GM20000 (cell line): ENCODE measurements at regions not wholly inside any gene's neighbourhood (a gene's known extent, or its start where the extent isn't known, plus 50 kb on each side); places are given as distances from the start of the nearest gene placed in this dataset.

Experiments used
- DNase-seq: peaks from one replicate; pipeline ENCODE4 v3.0.0; 2012; ENCODE audit warnings: low spot score
- CTCF ChIP-seq: IDR thresholded peaks from 2 replicates; pipeline ENCODE4 v1.5.1; 2012; ENCODE audit warnings: mild to moderate bottlenecking, control low read depth; ENCODE audit errors: extremely low read depth, missing control alignments

GRCh38 chr19:28516415-28516872, 696.5 kb downstream of the UQCRFS1 start:
- no peak for DNase-seq
- TF ChIP-seq CTCF, result no peak

- no peak for DNase-seq
- no peak for TF ChIP-seq CTCF
Observed at GRCh38 chr19:28514166-28514565, 698.8 kb downstream of the UQCRFS1 start.

DNA sequence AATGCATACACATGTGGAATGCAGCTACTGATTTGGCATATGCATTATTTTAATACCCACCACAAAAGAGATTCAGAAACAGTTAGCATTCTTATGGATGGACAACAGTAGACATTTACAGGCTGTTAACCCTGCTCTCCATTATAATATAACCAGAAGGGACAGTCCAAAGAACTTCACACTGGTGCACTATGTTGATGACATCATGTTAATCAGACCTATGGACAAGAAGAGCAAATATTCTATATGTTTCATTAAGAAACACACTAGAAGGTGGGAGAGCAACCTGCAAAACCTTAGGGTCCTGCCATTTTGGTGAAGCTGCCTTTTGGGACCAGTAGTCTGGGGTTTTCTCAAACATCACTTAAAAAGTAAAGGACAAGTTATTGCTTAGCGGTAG, 701.3 kb downstream of the UQCRFS1 start:
- no peak for DNase-seq
- TF ChIP-seq CTCF, result no peak

DNA sequence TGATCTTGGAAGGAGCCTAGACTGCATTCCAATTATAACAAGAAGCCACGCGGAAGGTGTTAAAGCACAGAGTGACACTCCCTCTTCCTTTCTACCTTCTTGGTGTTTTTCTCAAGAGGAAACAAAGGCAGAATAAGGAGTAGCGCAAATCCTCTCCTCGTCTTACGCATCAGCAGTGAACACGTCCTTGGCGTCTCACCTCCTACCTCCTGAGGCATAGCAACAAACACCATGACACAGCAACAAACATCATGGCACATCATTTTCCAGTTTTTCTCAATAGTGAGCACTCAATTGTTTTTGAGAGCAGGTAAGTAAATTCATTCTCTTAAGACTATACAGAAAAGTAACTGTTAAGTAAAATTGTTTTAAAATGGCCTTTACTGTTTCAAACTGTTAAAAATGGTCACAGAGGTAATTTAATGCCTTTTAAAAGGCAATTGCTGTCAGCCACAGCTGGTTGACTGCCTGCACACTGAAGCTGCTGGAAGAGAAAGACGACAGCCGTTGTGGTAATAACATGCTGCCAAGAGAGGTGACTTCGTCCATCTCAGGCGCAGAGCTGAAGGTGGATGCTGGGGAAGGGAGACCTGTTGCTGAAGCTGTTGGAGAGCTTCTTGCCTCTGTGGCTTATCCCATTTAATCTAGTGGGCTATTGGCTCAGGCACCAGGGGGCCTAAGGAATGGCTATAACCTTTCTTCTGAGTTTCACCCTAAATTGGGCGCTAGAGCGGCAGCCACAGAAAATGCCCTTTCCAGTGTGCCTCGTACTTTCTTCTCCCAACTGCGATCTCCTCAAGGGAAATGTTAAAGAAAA, 703.7 kb downstream of the UQCRFS1 start:
- DNase-seq, result no peak
- no peak for TF ChIP-seq CTCF

- no peak for DNase-seq
- no peak for TF ChIP-seq CTCF
Observed at GRCh38 chr19:28508666-28509065, 704.3 kb downstream of the UQCRFS1 start.

DNA sequence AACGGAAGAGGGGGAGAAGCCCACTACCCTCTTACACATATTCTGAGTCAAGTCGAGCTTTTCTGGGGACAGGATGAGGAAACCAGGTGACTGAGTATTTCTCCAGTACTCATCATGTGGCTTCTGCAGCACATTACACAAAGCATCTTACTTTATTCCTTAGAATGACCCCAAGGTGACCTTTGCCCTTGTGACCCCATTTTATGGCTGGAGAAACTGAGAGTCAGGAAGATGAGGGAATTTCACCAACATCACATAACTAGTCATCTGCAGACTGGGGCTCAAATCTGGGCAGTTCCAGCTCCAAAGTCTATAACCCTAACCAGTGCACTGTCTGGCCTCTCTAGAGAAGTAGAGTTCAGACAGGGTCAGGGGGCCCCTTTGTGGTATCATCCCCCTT, 707.0 kb downstream of the UQCRFS1 start:
- no peak for DNase-seq
- TF ChIP-seq CTCF, result no peak

DNA sequence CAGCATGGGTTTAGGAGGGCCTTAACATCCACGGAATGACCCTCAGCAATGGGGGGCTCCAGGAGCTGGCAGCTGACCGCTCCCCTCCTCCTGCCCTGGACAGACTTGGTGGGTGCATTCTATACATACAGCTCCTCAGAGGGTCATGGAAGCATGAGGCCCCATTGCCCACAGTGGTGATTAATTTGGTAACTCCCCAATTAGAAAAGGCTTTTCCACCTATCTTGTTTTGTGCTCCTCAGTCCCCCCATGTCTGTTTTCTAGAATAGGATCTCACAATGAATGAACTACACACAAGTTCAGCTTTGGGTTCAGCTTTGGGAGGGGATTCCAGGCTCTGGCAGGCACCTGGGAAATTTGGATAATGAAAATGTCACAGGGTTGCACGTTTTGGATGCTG, 707.8 kb downstream of the UQCRFS1 start:
- no peak for DNase-seq
- no peak for TF ChIP-seq CTCF
